ENCODE measurements at regions not wholly inside any gene's neighbourhood (a gene's known extent, or its start where the extent isn't known, plus 50 kb on each side); places are given as distances from the start of the nearest gene placed in this dataset.

GRCh38 chr18:55658598-55658997, 70.6 kb upstream of the TCF4 start:
- TF ChIP-seq, protein P1, sequence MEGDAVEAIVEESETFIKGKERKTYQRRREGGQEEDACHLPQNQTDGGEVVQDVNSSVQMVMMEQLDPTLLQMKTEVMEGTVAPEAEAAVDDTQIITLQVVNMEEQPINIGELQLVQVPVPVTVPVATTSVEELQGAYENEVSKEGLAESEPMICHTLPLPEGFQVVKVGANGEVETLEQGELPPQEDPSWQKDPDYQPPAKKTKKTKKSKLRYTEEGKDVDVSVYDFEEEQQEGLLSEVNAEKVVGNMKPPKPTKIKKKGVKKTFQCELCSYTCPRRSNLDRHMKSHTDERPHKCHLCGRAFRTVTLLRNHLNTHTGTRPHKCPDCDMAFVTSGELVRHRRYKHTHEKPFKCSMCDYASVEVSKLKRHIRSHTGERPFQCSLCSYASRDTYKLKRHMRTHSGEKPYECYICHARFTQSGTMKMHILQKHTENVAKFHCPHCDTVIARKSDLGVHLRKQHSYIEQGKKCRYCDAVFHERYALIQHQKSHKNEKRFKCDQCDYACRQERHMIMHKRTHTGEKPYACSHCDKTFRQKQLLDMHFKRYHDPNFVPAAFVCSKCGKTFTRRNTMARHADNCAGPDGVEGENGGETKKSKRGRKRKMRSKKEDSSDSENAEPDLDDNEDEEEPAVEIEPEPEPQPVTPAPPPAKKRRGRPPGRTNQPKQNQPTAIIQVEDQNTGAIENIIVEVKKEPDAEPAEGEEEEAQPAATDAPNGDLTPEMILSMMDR (IDR thresholded peaks at IDR 0.05; ENCODE audit: low read length), result no peak
- no peak for TF ChIP-seq EZH2 (IDR thresholded peaks at IDR 0.05; ENCODE audit: borderline replicate concordance, low read length)

All from OCI-LY1 (cell line).